ENCODE measurements at regions not wholly inside any gene's neighbourhood (a gene's known extent, or its start where the extent isn't known, plus 50 kb on each side); places are given as distances from the start of the nearest gene placed in this dataset.

- H3K27ac ChIP-seq (ENCODE audit: low read length) = no peak overlapping the region
- no peak overlapping the region for H3K4me3 ChIP-seq (ENCODE audit: low read depth in 1 of 2, low read length in 2 of 2)
- TF ChIP-seq EZH2 (IDR thresholded peaks at IDR 0.05; ENCODE audit: borderline replicate concordance, low read depth, low read length, severe bottlenecking) (no peak), CTCF (IDR thresholded peaks at IDR 0.05; ENCODE audit: borderline replicate concordance, extremely low read depth, low read length, poor library complexity, severe bottlenecking) (no peak)
- no peaks in the 10 kb centered on the region for H3K27me3 ChIP-seq (ENCODE audit: insufficient read depth, low read length, poor library complexity)
- no peak overlapping the region for H3K4me2 ChIP-seq (ENCODE audit: insufficient read depth, low read length)
- ATAC-seq (ENCODE audit: insufficient read depth, low read depth) (no peak), DNase-seq (no peak)
- H3K9me3 ChIP-seq (ENCODE audit: insufficient read depth, low read length, severe bottlenecking) = no peaks in the 10 kb centered on the region
- H3K79me2 ChIP-seq (ENCODE audit: insufficient read depth, low read length) = no peaks in the 10 kb centered on the region
- H2AFZ ChIP-seq (ENCODE audit: low read depth, low read length) = no peak overlapping the region
- H3K9ac ChIP-seq (ENCODE audit: low read depth, low read length) = no peak overlapping the region
- H4K20me1 ChIP-seq (ENCODE audit: insufficient read depth, low read length) = no peaks in the 10 kb centered on the region
- H3K36me3 ChIP-seq (ENCODE audit: insufficient read depth, low read length) = no peaks in the 10 kb centered on the region
- H3K4me1 ChIP-seq (ENCODE audit: insufficient read depth, low read length) = no peaks in the 10 kb centered on the region
Observed at GRCh38 chr1:219460896-219461815, 151.7 kb downstream of the ZC3H11B start.

- H3K4me2 ChIP-seq (ENCODE audit: insufficient read depth, low read length) = no peak overlapping the region
- no peaks in the 10 kb centered on the region for H3K36me3 ChIP-seq (ENCODE audit: insufficient read depth, low read length)
- H3K9me3 ChIP-seq (ENCODE audit: insufficient read depth, low read length, severe bottlenecking) = no peaks in the 10 kb centered on the region
- H3K9ac ChIP-seq (ENCODE audit: low read depth, low read length) = no peak overlapping the region
- H3K79me2 ChIP-seq (ENCODE audit: insufficient read depth, low read length) = no peaks in the 10 kb centered on the region
- ATAC-seq (ENCODE audit: insufficient read depth, low read depth) (no peak), DNase-seq (no peak)
- H3K4me1 ChIP-seq (ENCODE audit: insufficient read depth, low read length) = no peaks in the 10 kb centered on the region
- no peaks in the 10 kb centered on the region for H3K27me3 ChIP-seq (ENCODE audit: insufficient read depth, low read length, poor library complexity)
- TF ChIP-seq EZH2 (IDR thresholded peaks at IDR 0.05; ENCODE audit: borderline replicate concordance, low read depth, low read length, severe bottlenecking) (no peak), CTCF (IDR thresholded peaks at IDR 0.05; ENCODE audit: borderline replicate concordance, extremely low read depth, low read length, poor library complexity, severe bottlenecking) (no peak)
- H2AFZ ChIP-seq (ENCODE audit: low read depth, low read length) = no peak overlapping the region
- H3K4me3 ChIP-seq (ENCODE audit: low read depth in 1 of 2, low read length in 2 of 2) = no peak overlapping the region
- no peak overlapping the region for H3K27ac ChIP-seq (ENCODE audit: low read length)
- no peaks in the 10 kb centered on the region for H4K20me1 ChIP-seq (ENCODE audit: insufficient read depth, low read length)
Observed at GRCh38 chr1:219460081-219460895, 152.6 kb downstream of the ZC3H11B start.

GRCh38 chr1:219459351-219460080, 153.4 kb downstream of the ZC3H11B start:
- TF ChIP-seq EZH2 (IDR thresholded peaks at IDR 0.05; ENCODE audit: borderline replicate concordance, low read depth, low read length, severe bottlenecking) (no peak), CTCF (IDR thresholded peaks at IDR 0.05; ENCODE audit: borderline replicate concordance, extremely low read depth, low read length, poor library complexity, severe bottlenecking) (no peak)
- ATAC-seq (ENCODE audit: insufficient read depth, low read depth) = no peak
- Histone ChIP-seq H3K4me2 (ENCODE audit: insufficient read depth, low read length) (no peak overlapping the region), H4K20me1 (ENCODE audit: insufficient read depth, low read length) (no peaks in the 10 kb centered on the region), H2AFZ (ENCODE audit: low read depth, low read length) (no peak overlapping the region), H3K27me3 (ENCODE audit: insufficient read depth, low read length, poor library complexity) (no peaks in the 10 kb centered on the region), H3K79me2 (ENCODE audit: insufficient read depth, low read length) (no peaks in the 10 kb centered on the region), H3K4me3 (ENCODE audit: low read depth in 1 of 2, low read length in 2 of 2) (no peak overlapping the region), H3K4me1 (ENCODE audit: insufficient read depth, low read length) (no peaks in the 10 kb centered on the region), H3K9ac (ENCODE audit: low read depth, low read length) (no peak overlapping the region), H3K36me3 (ENCODE audit: insufficient read depth, low read length) (no peaks in the 10 kb centered on the region), H3K9me3 (ENCODE audit: insufficient read depth, low read length, severe bottlenecking) (no peaks in the 10 kb centered on the region), H3K27ac (ENCODE audit: low read length) (no peak overlapping the region)
- no peak for DNase-seq

Measured in DND-41 (cell line).